GM06990 (cell line): ENCODE measurements at regions not wholly inside any gene's neighbourhood (a gene's known extent, or its start where the extent isn't known, plus 50 kb on each side); places are given as distances from the start of the nearest gene placed in this dataset.

Source experiments
- DNase-seq: peaks from one replicate; pipeline ENCODE4 v3.0.0-alpha.2; 2011; ENCODE audit not compliant: insufficient read length; ENCODE audit errors: extremely low read depth
- H3K27me3 ChIP-seq: replicated peaks from 2 replicates; pipeline ENCODE4 v1.6.0; 2011; ENCODE audit warnings: low read length; ENCODE audit not compliant: control insufficient read depth, insufficient read depth
- H3K36me3 ChIP-seq: 2 replicates; pipeline ENCODE4 v1.5.1; 2011; ENCODE audit warnings: low read length; ENCODE audit not compliant: control insufficient read depth, insufficient read depth
- H3K4me3 ChIP-seq: replicated peaks from 2 replicates; pipeline ENCODE4 v1.5.1; 2011; ENCODE audit warnings: low read depth, mild to moderate bottlenecking, control low read depth, low read length
- CTCF ChIP-seq: IDR thresholded peaks from 2 replicates; pipeline ENCODE4 v1.5.1; 2011; ENCODE audit warnings: low read length, control low read depth, mild to moderate bottlenecking, inconsistent platforms; ENCODE audit not compliant: insufficient read depth, poor library complexity, severe bottlenecking

GRCh38 chr11:97743205-97743742 is 1277.5 kb upstream of the CNTN5 start:
- no peak for DNase-seq
- Histone ChIP-seq H3K27me3 (no peaks in the 10 kb centered on the region), H3K4me3 (no peak overlapping the region), H3K36me3 (no peaks in the 10 kb centered on the region)
- TF ChIP-seq CTCF: no peak

- Histone ChIP-seq H3K36me3 (no peaks in the 10 kb centered on the region), H3K4me3 (no peak overlapping the region), H3K27me3 (no peaks in the 10 kb centered on the region)
- TF ChIP-seq CTCF: no peak
- no peak for DNase-seq
Measured at GRCh38 chr11:97745515-97746050, 1275.2 kb upstream of the CNTN5 start.

GRCh38 chr11:97746818-97747217 is 1273.9 kb upstream of the CNTN5 start:
- no peaks in the 10 kb centered on the region for H3K36me3 ChIP-seq
- no peak overlapping the region for H3K4me3 ChIP-seq
- no peak for DNase-seq
- no peak for TF ChIP-seq CTCF
- no peaks in the 10 kb centered on the region for H3K27me3 ChIP-seq

- Histone ChIP-seq H3K4me3 (no peak overlapping the region), H3K36me3 (no peaks in the 10 kb centered on the region), H3K27me3 (no peaks in the 10 kb centered on the region)
- TF ChIP-seq CTCF: no peak
- no peak for DNase-seq
Measured at GRCh38 chr11:97751405-97751804, 1269.3 kb upstream of the CNTN5 start.

- H3K27me3 ChIP-seq: no peaks in the 10 kb centered on the region
- H3K4me3 ChIP-seq: no peak overlapping the region
- TF ChIP-seq CTCF: no peak
- H3K36me3 ChIP-seq: no peaks in the 10 kb centered on the region
- no peak for DNase-seq
Measured at GRCh38 chr11:97751952-97752351, 1268.8 kb upstream of the CNTN5 start.

GRCh38 chr11:97754976-97755375 is 1265.8 kb upstream of the CNTN5 start:
- Histone ChIP-seq H3K27me3 (no peaks in the 10 kb centered on the region), H3K36me3 (no peaks in the 10 kb centered on the region), H3K4me3 (no peak overlapping the region)
- no peak for DNase-seq
- no peak for TF ChIP-seq CTCF
